ENCODE measurements at regions not wholly inside any gene's neighbourhood (a gene's known extent, or its start where the extent isn't known, plus 50 kb on each side); places are given as distances from the start of the nearest gene placed in this dataset.

DNA sequence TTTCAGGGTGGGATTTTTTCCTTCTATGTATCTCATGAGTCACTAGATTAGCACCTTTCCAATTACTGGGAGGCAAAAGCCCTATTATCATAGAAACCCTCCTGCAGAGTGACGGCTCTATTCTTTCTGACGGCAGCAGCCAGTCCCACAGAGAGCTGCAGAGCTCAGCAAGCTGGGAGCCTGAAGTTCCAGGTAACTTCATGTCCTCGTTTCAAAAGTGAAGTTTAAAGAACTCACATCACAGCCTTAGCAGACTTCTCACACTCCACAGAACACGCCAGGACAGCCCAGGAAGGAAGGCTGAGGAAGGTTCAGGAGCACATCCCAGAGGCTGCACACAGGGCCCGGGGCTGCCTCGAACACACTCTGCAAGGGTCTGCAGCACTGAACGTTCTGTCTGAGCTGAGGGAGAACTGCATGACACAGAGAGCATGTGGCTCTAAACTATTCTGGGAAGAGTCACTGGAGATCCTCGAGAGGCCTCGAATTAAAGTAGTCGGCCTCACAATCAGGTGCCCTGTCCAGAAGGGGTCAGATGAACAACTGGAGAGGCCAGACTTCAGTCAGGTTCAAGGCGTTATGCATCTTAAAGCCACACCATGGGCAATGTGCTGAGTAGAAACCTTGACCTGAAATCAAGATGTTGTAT is 104.2 kb upstream of the DRD2 start:
- DNase-seq = no peak

DNA sequence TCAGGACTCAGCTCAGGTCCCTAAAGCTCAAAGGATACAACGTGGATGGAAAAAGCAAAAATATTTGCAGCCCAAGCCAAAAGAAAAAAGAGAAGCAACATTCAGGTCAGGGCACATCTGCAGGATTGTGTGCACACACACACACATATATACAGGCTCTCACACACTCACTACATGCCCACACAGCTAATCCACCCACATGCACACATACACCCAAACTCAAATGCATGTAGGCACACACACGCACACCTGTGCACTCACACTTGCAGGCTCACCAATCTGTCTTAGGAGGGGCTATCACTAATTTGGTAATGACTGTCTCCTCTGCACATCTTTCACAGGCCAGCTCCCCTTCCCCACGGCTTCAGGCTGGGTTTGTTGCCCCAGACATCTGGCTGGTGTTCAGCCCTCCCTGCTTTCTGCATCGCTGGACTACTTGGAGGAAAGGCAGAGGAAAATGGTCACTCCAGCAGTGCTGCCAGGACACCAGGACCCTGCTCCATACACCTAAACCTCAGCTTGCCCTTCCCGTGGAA is 103.6 kb upstream of the DRD2 start:
- DNase-seq = no peak

DNA sequence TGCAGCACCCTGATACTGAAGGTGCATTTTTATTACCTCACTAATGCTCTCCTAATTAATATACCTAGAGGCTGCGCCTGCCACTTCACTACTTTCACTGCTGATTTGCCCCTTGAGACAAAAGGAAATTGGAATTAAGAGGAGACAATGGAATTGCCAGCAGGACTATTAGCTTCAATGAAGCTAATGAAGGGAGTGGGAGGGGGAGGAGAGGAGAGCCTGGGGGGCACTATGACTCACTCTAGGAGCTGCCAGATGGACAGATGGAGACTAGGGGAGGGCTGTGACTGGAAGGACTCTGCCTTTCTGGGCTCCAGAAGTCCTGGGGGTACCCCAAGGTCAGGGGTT is 102.8 kb upstream of the DRD2 start:
- no peak for DNase-seq

DNA sequence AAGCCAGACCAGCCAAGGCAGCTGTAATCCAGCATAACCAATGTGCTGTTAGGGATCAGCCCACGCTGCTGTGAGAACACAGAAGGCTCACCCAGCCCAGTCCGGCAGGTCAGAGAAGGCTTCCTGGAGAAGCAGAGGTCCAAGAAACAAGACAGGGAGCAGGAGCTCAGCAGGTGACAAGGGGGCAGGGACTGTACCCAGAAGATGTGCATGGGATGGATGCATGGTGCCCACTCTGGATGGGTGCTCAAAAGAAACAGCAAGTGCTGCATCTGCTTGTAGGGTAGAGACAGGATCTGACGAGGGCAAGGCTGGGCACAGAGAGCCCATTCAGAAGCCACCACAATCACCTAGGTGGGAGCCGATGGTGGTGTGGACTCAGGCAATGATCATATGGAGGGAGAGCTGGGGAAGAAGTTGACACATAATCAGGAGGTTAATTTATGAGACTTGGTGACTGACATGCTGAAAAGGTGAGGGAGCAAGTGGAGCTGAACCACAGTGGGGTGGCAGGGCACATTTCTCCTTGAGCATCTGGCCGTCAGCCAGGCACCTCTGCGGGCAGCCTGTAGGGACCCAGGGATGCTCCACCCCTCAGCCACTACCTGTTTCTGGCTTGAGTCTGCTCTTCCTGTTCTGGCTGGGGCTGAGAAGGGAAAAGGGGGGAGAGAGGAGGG is 102.3 kb upstream of the DRD2 start:
- no peak for DNase-seq

- DNase-seq = no peak
Observed at GRCh38 chr11:113574586-113574985, 99.4 kb upstream of the DRD2 start.

DNA sequence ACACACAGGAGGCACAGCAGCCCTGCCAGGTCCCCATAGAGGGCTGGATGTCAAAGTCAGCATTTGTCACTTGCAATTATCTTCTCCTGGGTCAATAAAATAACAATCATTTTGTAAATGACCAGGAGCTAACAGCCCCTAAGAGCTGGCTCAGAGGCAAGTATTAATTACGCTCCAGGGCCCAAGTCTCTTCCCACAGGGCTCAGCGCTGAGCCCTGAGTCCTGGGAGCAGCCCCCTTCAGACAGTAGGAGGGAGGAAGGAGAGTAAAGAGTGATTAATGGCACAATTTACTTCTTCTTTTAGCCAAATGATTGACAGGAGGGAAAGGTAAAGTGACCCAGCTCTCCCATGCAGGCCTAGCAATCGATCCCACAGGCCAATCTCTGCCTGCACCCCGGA is 99.0 kb upstream of the DRD2 start:
- DNase-seq = no peak

DNA sequence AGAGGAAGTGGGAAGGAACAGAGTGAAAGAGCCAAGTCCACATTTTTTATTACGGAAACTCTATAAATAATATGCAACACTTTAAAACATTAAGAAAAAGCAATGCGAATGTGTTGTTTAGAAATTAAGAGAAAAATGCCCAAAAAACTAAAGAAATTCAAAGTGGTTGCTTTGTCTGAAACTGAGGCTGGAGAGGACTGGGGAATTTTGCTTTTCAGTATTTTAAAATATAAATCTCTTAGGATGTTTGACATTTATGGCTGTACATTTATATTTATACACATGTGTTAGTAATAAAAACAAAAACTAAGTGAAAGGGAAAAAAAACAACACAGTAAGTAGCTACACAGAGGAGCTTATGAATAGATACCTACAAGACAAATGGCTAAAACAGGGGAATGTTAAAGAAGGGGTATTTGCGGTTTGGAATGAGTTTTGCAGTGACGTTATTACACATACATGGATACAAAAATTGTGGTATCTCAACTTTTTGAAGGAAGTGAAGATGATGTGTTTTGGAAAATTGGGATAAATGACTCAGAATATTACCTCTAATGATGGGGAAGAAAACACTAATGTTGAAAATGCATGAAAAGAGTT is 97.0 kb upstream of the DRD2 start:
- DNase-seq = no peak

GRCh38 chr11:113571531-113571930 is 96.3 kb upstream of the DRD2 start:
- DNase-seq = no peak

GRCh38 chr11:113570906-113571305 is 95.7 kb upstream of the DRD2 start:
- DNase-seq = no peak

GRCh38 chr11:113569391-113569790 is 94.2 kb upstream of the DRD2 start:
- no peak for DNase-seq

DNA sequence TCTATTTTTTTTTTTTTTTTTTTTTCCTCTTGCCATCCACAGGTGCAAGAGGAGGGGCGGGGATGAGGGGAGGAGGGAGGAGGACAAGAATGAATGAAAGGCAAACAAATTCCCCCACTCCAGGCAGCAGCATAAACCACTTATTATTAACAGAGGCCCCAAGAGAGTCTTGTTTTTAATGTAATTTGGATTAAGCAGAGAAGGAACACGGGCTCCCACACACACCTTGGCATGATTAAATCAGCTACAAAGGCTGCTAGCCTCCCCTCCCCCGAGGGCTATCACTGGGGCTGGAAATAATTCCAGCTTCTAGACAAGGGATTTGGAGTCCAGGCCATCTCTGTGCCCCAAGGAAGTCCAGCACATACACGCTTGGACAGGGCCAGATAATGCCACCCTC is 93.4 kb upstream of the DRD2 start:
- no peak for DNase-seq

DNA sequence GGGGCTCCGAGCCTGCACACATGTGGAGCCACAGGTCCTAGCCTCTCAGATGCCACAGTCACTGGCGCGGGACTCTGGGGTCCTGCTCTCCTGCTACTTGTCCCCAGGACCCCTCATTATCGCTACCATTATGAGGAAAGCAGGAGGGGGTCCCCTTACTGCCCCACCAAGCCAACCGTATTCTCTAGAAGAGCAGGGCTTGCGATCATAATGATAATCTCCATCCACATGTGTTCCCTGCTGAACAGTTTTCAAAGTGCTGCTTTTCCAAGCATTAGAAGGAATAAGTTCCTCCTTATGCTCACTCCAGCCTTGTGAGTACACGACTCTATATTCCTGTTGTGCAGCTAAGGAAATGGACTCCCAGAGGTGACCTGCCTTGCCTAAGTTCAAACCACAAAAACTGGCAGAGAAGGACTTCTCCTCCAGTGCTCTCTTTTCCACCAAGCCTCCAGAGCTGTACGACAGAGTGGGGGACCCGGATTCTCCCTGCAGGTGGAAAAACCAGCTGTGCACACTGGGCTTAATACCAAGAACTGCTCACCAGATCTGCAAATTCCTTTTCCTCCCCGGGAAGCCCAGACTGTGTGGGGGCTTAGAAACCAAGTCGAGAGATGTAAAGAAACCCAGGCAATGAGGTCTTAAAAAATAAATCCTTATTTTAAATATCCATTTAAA is 92.8 kb upstream of the DRD2 start:
- DNase-seq = no peak

DNA sequence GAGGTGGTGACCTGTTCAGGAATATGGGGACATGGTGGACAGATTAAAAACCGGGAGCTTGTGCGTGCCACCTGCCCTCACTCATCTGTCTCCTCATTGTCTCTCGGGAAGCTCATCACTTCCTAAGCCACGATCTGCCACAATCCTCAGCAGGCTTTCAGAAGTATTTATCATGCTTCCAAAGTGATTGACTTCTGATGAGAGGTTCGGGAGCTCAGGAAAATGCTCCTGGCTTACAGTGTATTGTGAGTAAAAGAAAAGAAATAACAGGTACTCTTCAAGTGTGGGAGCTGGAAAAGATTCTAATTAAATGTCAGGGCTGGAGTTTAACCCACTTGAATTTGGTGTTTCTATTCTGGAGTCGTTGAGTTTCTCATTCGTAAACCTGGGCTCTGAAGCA is 91.9 kb upstream of the DRD2 start:
- DNase-seq = no peak

DNA sequence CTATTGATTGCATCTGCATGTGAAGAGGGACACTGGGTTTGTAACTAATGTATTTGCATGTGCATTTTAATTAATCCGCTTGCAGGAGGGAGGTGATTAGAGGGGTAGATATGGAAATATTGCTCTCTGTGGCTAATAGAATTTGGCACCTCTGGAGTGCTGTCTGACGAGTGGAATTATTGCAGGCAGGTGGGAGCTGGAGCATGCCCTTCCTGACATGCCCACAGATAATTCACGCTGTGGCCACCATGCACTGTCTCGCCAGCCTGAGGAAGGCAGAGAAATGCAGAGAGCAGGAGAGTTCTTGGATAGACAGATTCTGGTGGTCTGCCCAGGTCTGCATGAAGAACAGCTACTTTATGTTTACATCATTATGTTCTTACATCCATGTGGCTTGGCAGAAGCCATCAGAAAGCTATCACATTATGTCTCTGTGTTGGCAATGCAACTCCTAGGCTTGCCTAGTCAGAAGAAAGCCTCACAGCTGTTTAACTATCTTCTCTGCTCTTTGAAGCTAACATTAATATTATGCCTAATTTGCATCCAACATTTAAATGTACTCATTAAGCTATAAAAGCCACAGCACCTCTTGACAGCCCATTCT is 89.4 kb upstream of the DRD2 start:
- no peak for DNase-seq

- DNase-seq = no peak
Observed at GRCh38 chr11:113563766-113564526, 88.7 kb upstream of the DRD2 start.

GRCh38 chr11:113562981-113563461 is 87.8 kb upstream of the DRD2 start:
- DNase-seq = no peak

DNA sequence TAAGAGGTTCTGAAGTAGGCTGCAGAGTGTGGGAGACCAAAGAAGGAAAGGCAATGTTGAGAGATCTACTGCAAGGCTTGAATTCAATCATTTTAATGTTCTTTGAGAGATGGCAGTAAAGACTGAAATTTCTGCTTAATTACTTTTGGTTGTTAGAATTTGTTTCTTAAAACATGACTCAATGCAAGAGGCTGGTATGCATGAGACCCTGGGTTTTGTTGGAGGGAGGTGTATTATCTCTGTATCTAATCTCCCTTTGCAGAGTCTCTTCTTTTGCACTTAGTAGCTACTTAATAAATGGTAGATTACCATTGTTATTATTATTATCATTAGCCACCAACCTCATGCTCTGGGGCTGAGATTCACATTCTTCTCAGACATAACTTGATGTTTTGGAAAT is 87.4 kb upstream of the DRD2 start:
- DNase-seq = no peak

DNA sequence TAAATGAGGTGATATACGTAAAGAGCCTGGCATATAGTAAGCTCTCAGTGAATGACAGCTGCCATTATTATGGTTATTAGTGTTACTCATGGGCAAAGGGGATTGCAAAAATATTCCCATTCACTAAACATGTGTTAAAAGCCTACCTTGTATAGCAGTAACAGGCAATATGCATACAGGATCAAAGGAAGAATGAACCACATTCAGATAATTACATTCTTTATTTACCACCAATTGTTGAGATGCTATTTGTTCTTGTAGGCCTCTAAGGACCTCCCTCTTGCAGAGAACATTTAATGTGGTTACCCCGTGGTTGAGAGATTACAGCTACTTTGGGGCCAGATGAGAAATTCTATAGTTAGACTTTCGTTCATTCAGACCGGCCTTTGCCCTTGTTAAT is 82.7 kb upstream of the DRD2 start:
- DNase-seq = no peak

DNA sequence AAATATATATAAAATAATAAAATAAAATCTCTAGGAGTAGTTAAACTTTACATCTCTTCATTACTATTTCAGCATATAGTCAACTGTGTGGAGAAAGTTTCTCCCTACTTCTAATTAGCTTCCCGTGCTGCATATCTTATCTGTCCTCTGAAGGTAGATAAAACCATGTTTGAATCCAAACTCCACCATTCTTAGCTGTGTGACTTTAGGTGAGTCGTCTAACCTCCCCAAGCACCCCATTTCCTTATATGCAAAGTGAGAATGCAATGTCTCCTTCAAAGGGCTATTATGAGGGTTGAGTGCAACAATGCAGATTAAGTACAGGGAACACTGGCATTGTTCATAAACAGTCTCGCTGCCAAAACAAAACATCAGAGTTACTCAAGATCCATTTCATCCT is 80.8 kb upstream of the DRD2 start:
- no peak for DNase-seq

- no peak for DNase-seq
Observed at GRCh38 chr11:113555071-113555619, 79.9 kb upstream of the DRD2 start.

DNA sequence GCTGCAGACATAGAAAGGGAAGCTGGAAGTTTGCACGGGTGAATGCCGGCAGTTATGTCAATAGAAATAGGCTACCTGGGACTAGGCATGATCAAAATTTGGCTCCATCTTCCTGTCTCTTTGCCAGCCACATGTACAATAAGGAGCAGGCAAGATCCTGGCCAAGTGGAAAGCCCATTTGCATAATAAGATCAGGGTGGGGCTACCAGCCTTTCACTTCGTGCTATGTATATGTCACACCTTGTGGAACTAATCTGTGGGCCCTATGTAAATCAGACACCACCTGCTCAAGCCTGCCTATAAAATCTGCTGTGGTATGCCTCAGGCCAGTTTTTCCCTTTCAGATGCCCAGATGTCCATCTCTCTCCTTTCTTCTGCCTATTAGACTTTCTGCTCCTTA is 79.3 kb upstream of the DRD2 start:
- DNase-seq = no peak

- peak; percentile 52 for DNase-seq
Observed at GRCh38 chr11:113553915-113554314, 78.7 kb upstream of the DRD2 start.
